BLaER1 treated with 17β-estradiol and CSF1 and Interleukin-3, amounts not matched to agents 10 nM and 100 nM (cell line): ENCODE measurements at regions not wholly inside any gene's neighbourhood (a gene's known extent, or its start where the extent isn't known, plus 50 kb on each side); places are given as distances from the start of the nearest gene placed in this dataset.
A peak's percentile ranks its signal among the peaks of the same experiment; 100 is the strongest.

Experiments
- H3K27ac ChIP-seq, 11 experiments: shearing (Covaris generic); formaldehyde crosslinking; 2 replicates each; pipeline ENCODE4 v1.8.1; 2022
- H3K27me3 ChIP-seq, 11 experiments: shearing (Covaris generic); formaldehyde crosslinking; 2 replicates each; pipeline ENCODE4 v1.8.1; 2022
- H3K36me3 ChIP-seq, 11 experiments: shearing (Covaris generic); formaldehyde crosslinking; 2 replicates each; pipeline ENCODE4 v1.8.1; 2022
- H3K4me1 ChIP-seq, 10 experiments: shearing (Covaris generic); formaldehyde crosslinking; 2 replicates each; pipeline ENCODE4 v1.8.1; 2022
- H3K4me2 ChIP-seq, 11 experiments: shearing (Covaris generic); formaldehyde crosslinking; 2 replicates each; pipeline ENCODE4 v1.8.1; 2022
- H3K4me3 ChIP-seq, 10 experiments: shearing (Covaris generic); formaldehyde crosslinking; 2 replicates each; pipeline ENCODE4 v1.8.1; 2022
- H3K9ac ChIP-seq, 11 experiments: shearing (Covaris generic); formaldehyde crosslinking; 2 replicates each; pipeline ENCODE4 v1.8.1; 2022
- H3K9me3 ChIP-seq, 11 experiments: shearing (Covaris generic); formaldehyde crosslinking; replicated peaks in 1 of 11; 2 replicates each; pipeline ENCODE4 v1.8.1; 2022
- H4K20me1 ChIP-seq, 11 experiments: shearing (Covaris generic); formaldehyde crosslinking; 2 replicates each; pipeline ENCODE4 v1.8.1; 2022
- Cebpa-rat ChIP-seq, 11 experiments: shearing (Covaris generic); IDR thresholded peaks; 2 replicates each; pipeline ENCODE4 v1.8.1; 2022

- Histone ChIP-seq H3K4me3 (no peak overlapping the region), H3K27ac (no peak overlapping the region), H3K27me3 (no peaks in the 10 kb centered on the region), H3K36me3 (no peaks in the 10 kb centered on the region), H3K9me3 (no peaks in the 10 kb centered on the region), H4K20me1 (no peaks in the 10 kb centered on the region), H3K4me1 (no peaks in the 10 kb centered on the region), H3K9ac (no peak overlapping the region), H3K4me2 (no peak overlapping the region)
- TF ChIP-seq Cebpa-rat (IDR thresholded peaks at IDR 0.05), result no peak
Measured at GRCh38 chr5:87944553-87945285, 323.9 kb downstream of the TMEM161B start.

DNA sequence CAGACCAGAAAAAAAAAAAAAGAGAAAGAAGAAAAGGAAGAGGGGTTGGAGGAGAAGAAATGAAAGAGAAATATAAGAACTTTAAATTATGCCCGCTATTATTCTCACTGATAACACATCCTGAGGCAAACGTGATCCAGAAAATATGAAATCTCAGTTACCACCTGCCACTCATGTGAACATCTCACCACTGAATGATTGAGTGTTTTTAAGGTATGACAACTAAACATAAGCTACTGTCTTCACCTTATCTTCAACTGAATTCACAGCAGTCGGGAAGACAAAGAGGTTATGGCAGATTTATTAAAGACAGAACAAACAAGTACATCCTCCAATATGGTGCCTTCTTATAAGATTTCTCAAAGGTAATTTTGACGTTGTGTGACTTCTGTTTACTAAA is 327.9 kb downstream of the TMEM161B start:
- no peak for TF ChIP-seq Cebpa-rat (IDR thresholded peaks at IDR 0.05)
- Histone ChIP-seq H3K4me3 (no peak overlapping the region), H3K9ac (no peak overlapping the region), H3K4me1 (no peaks in the 10 kb centered on the region), H3K27me3 (no peaks in the 10 kb centered on the region), H3K4me2 (no peak overlapping the region), H3K36me3 (no peaks in the 10 kb centered on the region), H3K27ac (no peak overlapping the region), H4K20me1 (no peaks in the 10 kb centered on the region), H3K9me3 (no peaks in the 10 kb centered on the region; a peak in 1 of 22 replicates)

GRCh38 chr5:87936667-87937066 is 332.0 kb downstream of the TMEM161B start:
- no peak overlapping the region for H3K4me2 ChIP-seq

GRCh38 chr5:87924436-87924835 is 344.2 kb downstream of the TMEM161B start:
- TF ChIP-seq Cebpa-rat (IDR thresholded peaks at IDR 0.05), result no peak
- Histone ChIP-seq H3K4me3 (no peak overlapping the region), H3K36me3 (no peaks in the 10 kb centered on the region), H3K4me1 (no peaks in the 10 kb centered on the region), H3K9me3 (peaks cover 0 to 13% (median 0%) of the 10 kb centered on the region in 11 experiments; a peak in 4 of 22 replicates), H3K27me3 (no peaks in the 10 kb centered on the region), H3K4me2 (no peak overlapping the region), H3K27ac (no peak overlapping the region), H4K20me1 (no peaks in the 10 kb centered on the region), H3K9ac (no peak overlapping the region)

More at GRCh38 chr5:87936667-87937066, 332.0 kb downstream of the TMEM161B start:
- Histone ChIP-seq H3K4me1 (peaks cover 0 to 10% (median 7%) of the 10 kb centered on the region in 10 experiments; a peak in 10 of 20 replicates), H3K27ac (no peak overlapping the region), H4K20me1 (no peaks in the 10 kb centered on the region), H3K4me3 (no peak overlapping the region), H3K36me3 (no peaks in the 10 kb centered on the region), H3K9ac (no peak overlapping the region), H3K9me3 (no peaks in the 10 kb centered on the region; a peak in 1 of 22 replicates), H3K27me3 (no peaks in the 10 kb centered on the region)
- TF ChIP-seq Cebpa-rat (IDR thresholded peaks at IDR 0.05), result no peak

DNA sequence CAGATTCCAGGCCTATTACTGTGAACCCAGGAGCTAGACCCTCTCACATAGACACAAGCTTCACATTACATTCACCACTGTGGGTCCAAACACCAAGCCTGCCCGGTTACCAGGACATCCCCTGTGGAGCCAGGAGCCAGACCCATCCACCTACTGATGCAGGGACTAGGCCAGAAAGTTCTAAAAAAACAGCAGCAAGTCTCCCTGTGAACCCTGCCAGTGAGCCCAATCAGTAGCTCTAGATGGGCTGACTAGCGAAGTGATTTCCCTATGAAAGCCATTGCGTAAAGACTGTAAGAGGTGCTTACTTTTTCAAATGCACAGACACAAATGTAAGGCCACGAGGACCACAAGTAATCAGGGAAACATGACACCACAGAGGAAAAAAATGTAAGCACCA is 352.3 kb downstream of the TMEM161B start:
- Histone ChIP-seq H3K4me1 (no peaks in the 10 kb centered on the region), H3K9me3 (peaks cover 0 to 9% (median 0%) of the 10 kb centered on the region in 11 experiments; a peak in 4 of 22 replicates), H3K27ac (no peak overlapping the region)

GRCh38 chr5:87912419-87912818 is 356.2 kb downstream of the TMEM161B start:
- Histone ChIP-seq H3K27ac (no peak overlapping the region), H3K9me3 (peaks cover 0 to 9% (median 0%) of the 10 kb centered on the region in 11 experiments; a peak in 3 of 22 replicates), H4K20me1 (no peaks in the 10 kb centered on the region), H3K4me3 (no peak overlapping the region), H3K36me3 (no peaks in the 10 kb centered on the region), H3K4me1 (no peaks in the 10 kb centered on the region), H3K4me2 (no peak overlapping the region), H3K27me3 (no peaks in the 10 kb centered on the region), H3K9ac (no peak overlapping the region)
- no peak for TF ChIP-seq Cebpa-rat (IDR thresholded peaks at IDR 0.05)

More for the DNA sequence above, 352.3 kb downstream of the TMEM161B start:
- Histone ChIP-seq H4K20me1 (no peaks in the 10 kb centered on the region), H3K27me3 (no peaks in the 10 kb centered on the region), H3K36me3 (no peaks in the 10 kb centered on the region), H3K4me3 (no peak overlapping the region), H3K4me2 (no peak overlapping the region), H3K9ac (no peak overlapping the region)
- no peak for TF ChIP-seq Cebpa-rat (IDR thresholded peaks at IDR 0.05)

DNA sequence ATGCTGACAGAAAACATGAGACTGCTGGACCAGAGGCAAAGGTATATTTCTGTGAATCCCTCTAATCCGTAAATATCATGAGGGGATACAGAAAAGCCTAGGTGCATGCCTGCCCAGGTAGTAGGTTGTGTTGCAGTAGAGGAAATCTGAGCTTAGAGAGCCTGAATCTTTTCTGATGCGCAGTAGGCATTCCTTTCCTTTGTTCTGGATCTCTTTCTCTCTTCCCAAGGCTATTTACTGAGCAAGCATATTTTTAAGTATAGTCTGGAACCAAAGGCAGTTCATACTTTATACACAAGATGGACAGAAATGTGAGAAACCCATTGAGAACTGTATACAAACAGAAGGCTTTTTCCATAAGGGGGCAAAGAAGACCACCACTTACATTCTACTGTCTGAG is 359.3 kb downstream of the TMEM161B start:
- Histone ChIP-seq H3K36me3 (no peaks in the 10 kb centered on the region), H3K27ac (no peak overlapping the region), H4K20me1 (no peaks in the 10 kb centered on the region), H3K9ac (no peak overlapping the region), H3K9me3 (peaks cover 0 to 6% (median 0%) of the 10 kb centered on the region in 11 experiments; a peak in 2 of 22 replicates), H3K4me2 (no peak overlapping the region), H3K4me1 (no peaks in the 10 kb centered on the region), H3K4me3 (no peak overlapping the region), H3K27me3 (no peaks in the 10 kb centered on the region)
- no peak for TF ChIP-seq Cebpa-rat (IDR thresholded peaks at IDR 0.05)

DNA sequence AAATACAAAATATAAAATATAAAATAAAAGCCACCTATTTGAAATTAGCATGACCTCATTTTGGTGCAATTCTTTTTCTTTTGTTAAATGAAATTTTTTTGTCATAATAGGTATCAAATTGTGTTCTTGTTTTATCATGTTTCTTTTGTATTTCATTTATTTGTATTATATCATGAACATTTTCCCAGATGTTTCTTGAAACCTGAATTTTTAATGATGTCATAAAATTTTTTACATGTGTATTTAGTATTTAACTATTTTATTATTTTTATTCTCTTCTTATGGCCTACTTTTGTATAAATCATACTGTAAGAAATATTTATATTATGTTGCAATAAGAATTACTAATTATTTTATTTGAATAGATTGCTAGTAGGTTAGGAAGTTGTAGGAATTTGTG is 361.7 kb downstream of the TMEM161B start:
- no peaks in the 10 kb centered on the region for H3K4me1 ChIP-seq
- H3K9ac ChIP-seq, result no peak overlapping the region
- H4K20me1 ChIP-seq, result no peaks in the 10 kb centered on the region
- no peaks in the 10 kb centered on the region for H3K36me3 ChIP-seq
- H3K4me3 ChIP-seq, result no peak overlapping the region
- no peak overlapping the region for H3K4me2 ChIP-seq
- H3K27me3 ChIP-seq, result no peaks in the 10 kb centered on the region
- TF ChIP-seq Cebpa-rat (IDR thresholded peaks at IDR 0.05), result no peak
- H3K27ac ChIP-seq, result no peak overlapping the region
- no peaks in the 10 kb centered on the region for H3K9me3 ChIP-seq

DNA sequence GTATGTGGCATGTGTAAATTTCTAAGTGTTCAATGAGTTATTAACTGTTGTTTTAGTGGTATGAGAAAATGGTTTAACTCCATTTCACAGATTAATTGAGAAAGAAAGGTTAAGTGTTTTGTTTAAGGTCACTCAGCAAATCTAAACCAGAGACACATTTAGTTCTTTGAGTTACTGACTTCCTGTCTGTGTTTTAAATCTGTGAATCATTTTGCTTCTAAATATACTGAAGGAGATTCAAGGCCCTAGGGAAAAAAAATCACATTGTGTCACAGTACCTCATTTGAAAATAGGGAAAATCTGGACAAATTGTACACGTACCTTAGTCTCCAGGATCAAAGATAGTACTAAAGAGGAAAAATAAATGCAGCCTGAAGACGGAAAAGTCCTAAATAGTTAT is 368.2 kb downstream of the TMEM161B start:
- TF ChIP-seq Cebpa-rat (IDR thresholded peaks at IDR 0.05), result no peak
- Histone ChIP-seq H3K9ac (no peak overlapping the region; a peak in 2 of 22 replicates), H3K9me3 (no peaks in the 10 kb centered on the region), H3K36me3 (no peaks in the 10 kb centered on the region), H4K20me1 (no peaks in the 10 kb centered on the region), H3K4me3 (no peak overlapping the region), H3K4me1 (peaks cover 20 to 28% (median 24%) of the 10 kb centered on the region in 10 experiments), H3K27ac (peak overlapping the region in 10 of 11 experiments; percentile 10 to 72 (median 48); a peak in 13 of 22 replicates), H3K4me2 (peak overlapping the region; percentile 46 to 81 (median 70); a peak in 21 of 22 replicates), H3K27me3 (no peaks in the 10 kb centered on the region)

GRCh38 chr5:87899721-87900131 is 368.9 kb downstream of the TMEM161B start:
- Histone ChIP-seq H3K4me2 (peak overlapping the region; percentile 46 to 81 (median 70)), H3K4me1 (peaks cover 20 to 28% (median 24%) of the 10 kb centered on the region in 10 experiments), H3K9ac (peak overlapping the region in 1 of 11 experiments; percentile 12; a peak in 4 of 22 replicates), H3K27ac (peak overlapping the region in 10 of 11 experiments; percentile 43 to 72 (median 48); a peak in 15 of 22 replicates), H3K9me3 (no peaks in the 10 kb centered on the region), H3K27me3 (no peaks in the 10 kb centered on the region), H3K36me3 (no peaks in the 10 kb centered on the region), H3K4me3 (no peak overlapping the region), H4K20me1 (no peaks in the 10 kb centered on the region)
- no peak for TF ChIP-seq Cebpa-rat (IDR thresholded peaks at IDR 0.05)
